ENCODE measurements at regions not wholly inside any gene's neighbourhood (a gene's known extent, or its start where the extent isn't known, plus 50 kb on each side); places are given as distances from the start of the nearest gene placed in this dataset.

DNA sequence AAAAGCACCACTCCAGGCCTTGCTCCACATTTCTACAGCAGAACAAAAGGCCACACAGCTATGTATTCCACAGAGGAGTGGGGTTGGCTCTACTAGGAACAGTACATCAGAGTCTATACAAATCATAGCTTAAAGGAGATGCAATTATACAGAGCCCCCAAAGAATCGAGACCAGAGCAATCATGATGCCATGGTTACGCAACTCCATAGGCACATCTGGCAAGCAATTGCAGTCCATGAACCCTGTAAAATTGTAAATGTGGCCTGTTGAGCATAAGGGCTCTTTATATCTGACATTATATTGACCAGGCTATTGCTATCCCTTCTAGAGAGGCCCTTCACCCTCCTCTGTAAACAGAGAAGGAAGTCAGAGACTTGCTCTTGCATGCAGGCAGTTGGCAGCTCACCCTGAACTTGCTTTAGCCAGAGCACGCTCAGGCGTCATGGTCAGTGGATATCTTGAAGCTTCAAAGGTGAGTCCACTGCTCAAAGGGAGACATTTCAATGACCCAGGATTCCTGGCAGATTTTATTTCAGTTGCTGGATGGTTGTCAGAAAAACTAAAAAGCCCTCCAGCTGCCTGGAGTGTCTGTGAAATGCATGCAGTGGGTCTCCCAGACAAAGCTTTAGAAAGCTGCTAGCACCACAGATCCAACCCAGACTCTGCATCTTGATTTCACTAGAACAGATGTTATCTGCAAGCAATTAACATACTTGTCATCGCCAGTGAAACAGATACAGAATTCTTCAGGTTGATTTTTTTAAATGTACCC, 357.2 kb downstream of the CENPW start:
- FAIRE-seq (no peak), ATAC-seq (no peak), DNase-seq (ENCODE audit: low read depth, low spot score) (no peak)
- ChIA-PET SMC1A (ENCODE audit: uncharacterized antibody, unreplicated experiment) (interaction anchor here (0.7 kb wide), 1 partner anchor 10 kb away, joined by 3 read pairs; no protein-coding TSS in a partner anchor), POLR2A (no interaction called here), CTCF (interaction anchor here (1.4 kb wide), 1 partner anchor 16 kb away, joined by 4 read pairs; no protein-coding TSS in a partner anchor), RAD21 (ENCODE audit: unreplicated experiment) (no interaction called here)
- no peaks in the 10 kb centered on the region for H3K4me1 ChIP-seq (ENCODE audit: control insufficient read depth, insufficient read depth, low read length)
- TF ChIP-seq MXI1 (IDR thresholded peaks at IDR 0.05; ENCODE audit: low read depth, low read length) (no peak), TCF12 (IDR thresholded peaks at IDR 0.05; ENCODE audit: low read depth, low read length) (no peak), NFIC (IDR thresholded peaks at IDR 0.05; ENCODE audit: low read depth, low read length) (no peak), EED (IDR thresholded peaks at IDR 0.05; ENCODE audit: low read depth) (no peak), NR2F1 (conservative IDR thresholded peaks at IDR 0.05) (no peak), NR2C1 (IDR thresholded peaks at IDR 0.05) (no peak), YBX1 (IDR thresholded peaks at IDR 0.05) (no peak), ESRRA (IDR thresholded peaks at IDR 0.05; ENCODE audit: low read length) (no peak), ZNF622 (IDR thresholded peaks at IDR 0.05) (no peak), TCF7 (IDR thresholded peaks at IDR 0.05; ENCODE audit: borderline replicate concordance) (no peak), MTA3 (IDR thresholded peaks at IDR 0.05; ENCODE audit: borderline replicate concordance, low read length) (no peak), SP1 (IDR thresholded peaks at IDR 0.05; ENCODE audit: low read depth, low read length) (no peak), SPI1 (IDR thresholded peaks at IDR 0.05; ENCODE audit: borderline replicate concordance, insufficient read depth, low read depth, low read length) (no peak), CBFB (IDR thresholded peaks at IDR 0.05; ENCODE audit: low read depth) (no peak), IRF4 (IDR thresholded peaks at IDR 0.05; ENCODE audit: low read depth, low read length) (no peak), PAX5 (IDR thresholded peaks at IDR 0.05; ENCODE audit: borderline replicate concordance, low read depth, low read length) (no peak), RELA (IDR thresholded peaks at IDR 0.05; ENCODE audit: borderline replicate concordance, partially characterized antibody) (no peak), LARP7 (IDR thresholded peaks at IDR 0.05) (no peak), BCL11A (IDR thresholded peaks at IDR 0.05; ENCODE audit: low read depth, low read length) (no peak)
- TF ChIP-seq, protein P1, sequence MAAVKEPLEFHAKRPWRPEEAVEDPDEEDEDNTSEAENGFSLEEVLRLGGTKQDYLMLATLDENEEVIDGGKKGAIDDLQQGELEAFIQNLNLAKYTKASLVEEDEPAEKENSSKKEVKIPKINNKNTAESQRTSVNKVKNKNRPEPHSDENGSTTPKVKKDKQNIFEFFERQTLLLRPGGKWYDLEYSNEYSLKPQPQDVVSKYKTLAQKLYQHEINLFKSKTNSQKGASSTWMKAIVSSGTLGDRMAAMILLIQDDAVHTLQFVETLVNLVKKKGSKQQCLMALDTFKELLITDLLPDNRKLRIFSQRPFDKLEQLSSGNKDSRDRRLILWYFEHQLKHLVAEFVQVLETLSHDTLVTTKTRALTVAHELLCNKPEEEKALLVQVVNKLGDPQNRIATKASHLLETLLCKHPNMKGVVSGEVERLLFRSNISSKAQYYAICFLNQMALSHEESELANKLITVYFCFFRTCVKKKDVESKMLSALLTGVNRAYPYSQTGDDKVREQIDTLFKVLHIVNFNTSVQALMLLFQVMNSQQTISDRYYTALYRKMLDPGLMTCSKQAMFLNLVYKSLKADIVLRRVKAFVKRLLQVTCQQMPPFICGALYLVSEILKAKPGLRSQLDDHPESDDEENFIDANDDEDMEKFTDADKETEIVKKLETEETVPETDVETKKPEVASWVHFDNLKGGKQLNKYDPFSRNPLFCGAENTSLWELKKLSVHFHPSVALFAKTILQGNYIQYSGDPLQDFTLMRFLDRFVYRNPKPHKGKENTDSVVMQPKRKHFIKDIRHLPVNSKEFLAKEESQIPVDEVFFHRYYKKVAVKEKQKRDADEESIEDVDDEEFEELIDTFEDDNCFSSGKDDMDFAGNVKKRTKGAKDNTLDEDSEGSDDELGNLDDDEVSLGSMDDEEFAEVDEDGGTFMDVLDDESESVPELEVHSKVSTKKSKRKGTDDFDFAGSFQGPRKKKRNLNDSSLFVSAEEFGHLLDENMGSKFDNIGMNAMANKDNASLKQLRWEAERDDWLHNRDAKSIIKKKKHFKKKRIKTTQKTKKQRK (IDR thresholded peaks at IDR 0.05; ENCODE audit: low read depth, low read length), result no peak
- no TSS peak for BruUV-seq (replicated peaks)
- H3K79me2 ChIP-seq (ENCODE audit: control insufficient read depth, insufficient read depth, low read length), result no peaks in the 10 kb centered on the region
- in situ Hi-C loops (cut with MboI) (no loop called here), intact Hi-C loops (cut with micrococcal nuclease; ENCODE audit: unreplicated experiment) (no loop called here)
- H2AFZ ChIP-seq (ENCODE audit: control insufficient read depth, low read depth, low read length), result no peak overlapping the region
- no peak overlapping the region for H3K27ac ChIP-seq (ENCODE audit: control insufficient read depth, insufficient read depth)
- H3K9ac ChIP-seq (ENCODE audit: control insufficient read depth, insufficient read depth, low read length), result no peak overlapping the region
- H3K27me3 ChIP-seq (replicated peaks in 1 of 2; ENCODE audit: control insufficient read depth in 2 of 2, insufficient read depth in 2 of 2, low read length in 1 of 2), result no peaks in the 10 kb centered on the region
- H3K36me3 ChIP-seq (ENCODE audit: control insufficient read depth in 2 of 2, insufficient read depth in 2 of 2, low read length in 1 of 2), result no peaks in the 10 kb centered on the region
- no peak overlapping the region for H3K4me2 ChIP-seq (ENCODE audit: control insufficient read depth, insufficient read depth)
- H3K9me3 ChIP-seq (replicated peaks; ENCODE audit: control insufficient read depth, insufficient read depth, low read length), result no peaks in the 10 kb centered on the region
- 60% methylated on average over 5 of the region's 5 CpGs for WGBS (ENCODE audit: insufficient coverage, insufficient replicate concordance, low lambda C conversion rate, missing lambda C conversion rate)
- no peaks in the 10 kb centered on the region for H4K20me1 ChIP-seq (ENCODE audit: control insufficient read depth, insufficient read depth)
- H3K4me3 ChIP-seq, result no peak overlapping the region

Data from GM12878 (cell line).